NCI-H2107 treated with DMSO at 0.1 percent for 48 hours (cell line): ENCODE measurements at regions not wholly inside any gene's neighbourhood (a gene's known extent, or its start where the extent isn't known, plus 50 kb on each side); places are given as distances from the start of the nearest gene placed in this dataset.

Experiments used
- DNase-seq: peaks from one replicate; lab custom pipeline; 2025; ENCODE audit not compliant: unreplicated experiment; lab: John Stamatoyannopoulos, UW

DNA sequence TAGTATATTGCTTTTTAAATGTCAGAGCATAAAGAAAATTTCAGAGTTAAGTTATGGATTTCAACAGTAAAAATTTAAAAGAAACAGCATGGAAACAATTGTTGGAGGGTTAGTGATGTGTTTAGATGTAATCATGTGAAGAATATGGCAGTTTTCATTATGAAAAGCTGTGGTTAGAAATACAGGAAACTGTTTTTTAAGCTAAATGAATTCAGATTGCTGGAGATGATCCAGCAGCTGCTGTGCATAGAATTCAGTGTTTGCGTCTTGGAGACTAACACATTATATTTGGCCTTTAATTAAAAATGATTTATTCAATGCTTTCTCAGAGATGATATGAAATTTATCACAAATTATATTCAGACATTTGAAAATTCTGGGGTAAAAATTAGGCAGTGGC is 273.6 kb upstream of the LRRC7 start:
- no peak for DNase-seq

DNA sequence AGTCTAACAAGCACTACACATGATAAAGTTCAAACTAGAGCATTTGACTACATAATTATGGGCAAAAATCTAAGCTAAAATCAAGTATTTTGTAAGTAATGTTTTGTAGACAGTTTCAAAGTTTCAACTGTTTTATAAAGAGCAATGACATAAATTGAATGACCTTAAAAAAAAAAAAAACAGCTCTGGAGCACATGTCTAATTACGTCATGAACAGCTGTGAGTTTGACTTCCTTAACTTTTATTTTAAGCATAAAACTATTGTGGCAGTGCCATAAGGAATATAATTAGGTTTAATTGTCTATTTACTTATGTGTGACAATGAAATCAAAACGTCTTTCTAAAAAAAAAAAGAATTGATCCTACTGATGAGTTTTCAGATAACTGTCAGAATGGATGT is 272.5 kb upstream of the LRRC7 start:
- DNase-seq, result no peak

DNA sequence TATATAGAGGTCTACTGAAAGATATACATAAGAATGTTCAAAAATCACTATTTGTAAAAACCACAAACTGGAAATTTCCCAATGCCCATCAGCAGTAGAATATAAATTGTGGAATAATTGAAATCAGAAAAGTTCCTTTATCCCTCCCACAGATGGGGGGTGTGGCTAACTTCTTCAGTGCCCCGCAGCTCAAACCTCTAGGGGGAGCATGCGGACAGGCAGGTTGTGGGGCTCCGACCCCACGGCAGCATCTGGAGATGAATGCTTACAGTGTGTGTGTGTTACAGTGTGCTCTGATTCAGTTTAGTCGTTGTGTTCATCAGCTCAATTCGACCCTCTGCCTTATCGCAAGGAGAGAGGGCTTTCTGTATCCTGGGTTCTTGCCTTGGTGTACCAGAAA is 262.1 kb upstream of the LRRC7 start:
- no peak for DNase-seq

GRCh38 chr1:69312055-69312732 is 255.5 kb upstream of the LRRC7 start:
- no peak for DNase-seq

- no peak for DNase-seq
These were observed 254.6 kb upstream of the LRRC7 start for GRCh38 chr1:69313118-69313517.

DNA sequence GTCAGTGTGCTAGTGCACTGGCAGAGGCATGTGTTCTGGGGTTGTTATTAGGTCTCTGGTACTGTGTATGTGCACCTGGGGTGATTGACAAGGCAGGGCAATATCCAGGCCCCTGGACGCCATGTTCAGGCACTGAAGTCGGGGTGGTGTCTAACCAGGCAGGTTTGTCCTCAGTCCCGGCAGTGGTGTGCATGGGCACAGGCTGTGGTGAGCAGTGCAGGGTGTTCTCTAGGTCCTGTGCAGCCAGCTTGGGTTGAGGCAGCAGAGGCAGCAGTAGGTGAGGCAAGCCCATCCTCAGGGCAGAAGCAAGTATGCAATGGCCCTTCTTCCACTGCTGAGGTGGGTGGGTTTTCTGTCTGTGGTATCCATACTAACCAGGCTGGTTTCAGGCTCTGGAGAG is 252.3 kb upstream of the LRRC7 start:
- DNase-seq, result no peak

GRCh38 chr1:69315823-69316222 is 251.9 kb upstream of the LRRC7 start:
- no peak for DNase-seq

GRCh38 chr1:69319287-69319686 is 248.4 kb upstream of the LRRC7 start:
- DNase-seq, result no peak

GRCh38 chr1:69320757-69321211 is 246.9 kb upstream of the LRRC7 start:
- no peak for DNase-seq

- DNase-seq, result no peak
These were observed 246.4 kb upstream of the LRRC7 start for GRCh38 chr1:69321311-69321710.

DNA sequence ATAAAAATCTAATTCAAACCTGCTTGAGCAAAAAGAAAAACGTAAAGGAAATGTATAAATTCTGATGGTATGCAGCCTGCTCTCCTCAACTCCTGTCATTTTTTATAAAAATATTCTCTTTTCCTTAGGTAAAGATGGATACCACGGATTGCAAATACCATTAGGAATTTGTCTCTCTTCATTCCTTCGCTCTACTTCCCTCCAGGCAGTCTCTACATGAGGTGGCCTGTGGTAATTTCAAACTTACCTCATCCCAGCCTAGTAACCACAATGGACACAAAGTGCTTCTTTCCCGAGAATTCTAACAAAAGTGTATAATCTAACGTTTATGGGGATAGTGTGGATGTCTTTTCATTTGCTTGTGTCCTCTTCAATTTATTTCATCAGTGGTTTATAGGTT is 239.5 kb upstream of the LRRC7 start:
- DNase-seq, result no peak

DNA sequence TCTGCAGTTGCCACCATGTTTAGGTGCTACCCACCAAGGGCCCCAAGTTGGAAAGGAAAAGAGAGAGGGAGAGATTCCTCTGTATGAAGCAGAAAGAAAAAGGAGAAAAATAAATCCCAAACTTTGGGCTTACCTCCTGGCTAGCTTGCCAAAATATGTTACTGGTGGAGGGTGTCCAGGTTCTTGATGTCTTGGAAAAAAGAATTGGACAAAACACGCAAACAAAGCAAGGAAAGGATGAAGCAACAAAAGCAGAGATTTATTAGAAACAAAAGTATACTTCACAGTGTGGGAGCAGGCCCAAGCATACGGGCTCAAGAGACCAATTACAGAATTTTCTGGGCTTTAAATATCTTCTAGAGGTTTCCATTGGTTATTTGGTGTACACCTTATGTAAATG is 204.5 kb upstream of the LRRC7 start:
- DNase-seq, result no peak

GRCh38 chr1:69373520-69373919 is 194.2 kb upstream of the LRRC7 start:
- no peak for DNase-seq

GRCh38 chr1:69376408-69376807 is 191.3 kb upstream of the LRRC7 start:
- DNase-seq, result no peak

DNA sequence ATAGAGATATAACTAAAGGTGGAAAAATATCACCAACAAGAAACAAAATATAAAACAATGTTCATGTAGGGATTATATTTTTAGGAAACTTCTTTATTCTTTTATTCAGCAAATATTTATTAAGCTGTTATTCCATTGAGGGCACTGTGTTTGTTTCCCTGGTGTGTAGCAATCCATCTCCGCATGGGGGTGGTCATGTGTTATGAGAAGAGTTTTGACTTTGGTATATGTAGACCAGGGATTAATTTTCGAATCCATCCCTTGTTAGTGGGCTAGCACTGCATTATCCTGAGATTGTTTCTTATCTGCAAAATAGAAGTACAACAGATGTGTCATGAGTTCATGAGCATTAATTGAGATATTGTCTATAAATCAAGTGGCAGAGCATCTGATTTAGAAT is 190.2 kb upstream of the LRRC7 start:
- DNase-seq, result no peak

GRCh38 chr1:69388044-69388443 is 179.7 kb upstream of the LRRC7 start:
- DNase-seq, result no peak

GRCh38 chr1:69400128-69400527 is 167.6 kb upstream of the LRRC7 start:
- DNase-seq, result no peak

DNA sequence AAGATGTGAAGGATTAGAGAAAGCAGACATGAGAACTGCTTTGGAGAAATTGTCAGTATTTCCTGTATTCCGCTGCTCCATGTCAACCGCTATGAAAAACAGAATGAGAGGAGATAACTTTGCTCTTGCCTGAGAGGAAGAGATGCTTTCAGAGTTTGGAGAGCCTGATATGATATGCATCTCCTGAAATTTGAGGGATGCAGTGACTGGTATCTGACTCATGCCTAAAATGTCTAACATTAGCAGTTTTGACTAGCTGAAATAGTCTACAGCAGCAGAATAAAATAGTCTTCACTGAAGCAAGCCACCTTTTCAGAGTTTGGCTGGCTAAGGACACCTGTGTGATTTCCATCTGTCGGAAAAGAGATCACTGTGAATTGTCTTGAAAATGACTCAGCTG is 165.8 kb upstream of the LRRC7 start:
- DNase-seq, result no peak

- no peak for DNase-seq
These were observed 163.9 kb upstream of the LRRC7 start for GRCh38 chr1:69403756-69404320.

DNA sequence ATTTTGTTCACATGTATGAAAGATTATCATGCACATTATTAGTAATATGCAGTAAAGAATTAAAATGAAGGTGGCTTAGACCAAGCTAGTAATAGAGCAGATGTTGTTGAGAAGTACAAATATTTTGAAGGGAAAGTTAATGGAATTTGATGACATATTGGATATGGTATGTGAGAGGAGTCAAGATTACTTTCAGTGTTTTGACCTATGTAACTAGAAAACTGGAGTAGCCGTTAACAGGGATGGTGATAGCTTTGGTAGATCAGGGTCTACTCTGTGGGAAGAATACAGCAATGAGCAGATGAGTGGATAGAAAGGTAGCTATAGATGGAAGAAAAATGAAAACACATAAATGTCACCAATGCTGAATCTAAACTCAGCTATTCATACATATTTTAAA is 163.2 kb upstream of the LRRC7 start:
- no peak for DNase-seq

DNA sequence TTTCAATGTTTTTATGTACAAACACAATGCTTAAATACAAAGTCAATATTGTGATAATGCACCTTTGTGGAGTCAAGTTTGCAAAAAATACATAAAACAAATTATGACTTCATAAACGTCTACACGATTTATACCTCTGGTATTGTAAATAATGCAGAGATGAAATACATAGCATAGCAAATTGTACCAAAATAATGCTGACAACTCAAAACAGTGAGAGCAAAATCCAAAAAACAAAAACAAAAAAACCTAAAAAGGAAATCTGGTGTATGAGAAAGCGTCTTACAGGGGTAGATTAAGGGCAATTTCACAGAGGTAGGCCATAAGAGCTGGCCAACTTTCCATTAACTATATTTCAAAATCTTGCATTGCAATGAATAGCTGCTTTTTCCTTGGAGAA is 161.5 kb upstream of the LRRC7 start:
- DNase-seq, result no peak

- no peak for DNase-seq
These were observed 157.8 kb upstream of the LRRC7 start for GRCh38 chr1:69409731-69410456.

DNA sequence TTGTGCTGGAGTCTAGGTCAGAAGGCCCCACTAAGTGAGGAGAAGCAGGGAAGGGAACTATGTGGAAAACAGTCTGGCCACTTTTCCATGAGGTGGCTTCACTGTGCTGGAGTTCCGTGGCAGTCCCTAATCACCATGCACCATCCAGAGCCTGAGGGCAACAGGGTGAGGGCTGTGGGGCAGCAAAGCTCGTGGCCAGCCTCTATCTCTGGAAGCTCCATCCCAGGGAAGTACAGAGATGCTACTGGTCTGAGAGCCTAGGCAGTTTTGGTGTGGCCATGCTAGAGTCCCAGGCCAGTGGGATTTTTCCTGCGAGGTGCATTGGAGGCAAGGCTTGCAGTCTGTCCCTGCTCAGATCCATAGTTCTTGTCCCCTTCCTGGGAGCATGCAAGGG is 157.3 kb upstream of the LRRC7 start:
- no peak for DNase-seq
